Activated CD4-positive, alpha-beta T cell treated with anti-CD3 and anti-CD28 coated beads, Interleukin-10, Interleukin-2, amounts not matched to agents 100 ng/mL and 50 ng/mL, durations not matched to agents 16 hours and 8 hours (primary cell): ENCODE measurements at regions not wholly inside any gene's neighbourhood (a gene's known extent, or its start where the extent isn't known, plus 50 kb on each side); places are given as distances from the start of the nearest gene placed in this dataset.
"Not testable (repeated sequence)": the region's sequence is repeated elsewhere in the genome, so short reads cannot be mapped to it uniquely, and the experiment has no call there.

Experiments used
- DNase-seq: peaks from one replicate; pipeline ENCODE4 v3.0.0-alpha.2; 2020

- DNase-seq = no peak
These were observed 680.5 kb upstream of the NOVA1 start for GRCh38 chr14:27278341-27278740.

GRCh38 chr14:27305441-27305945 is 707.7 kb upstream of the NOVA1 start:
- no peak for DNase-seq

GRCh38 chr14:27312730-27313129 is 714.9 kb upstream of the NOVA1 start:
- DNase-seq = not testable (repeated sequence)

GRCh38 chr14:27314231-27314630 is 716.4 kb upstream of the NOVA1 start:
- DNase-seq = no peak

GRCh38 chr14:27315477-27315876 is 717.6 kb upstream of the NOVA1 start:
- no peak for DNase-seq

GRCh38 chr14:27315947-27316346 is 718.1 kb upstream of the NOVA1 start:
- DNase-seq = no peak

GRCh38 chr14:27318774-27319420 is 721.1 kb upstream of the NOVA1 start:
- DNase-seq = no peak

- DNase-seq = no peak
These were observed 722.4 kb upstream of the NOVA1 start for GRCh38 chr14:27320261-27320660.

- DNase-seq = no peak
These were observed 729.3 kb upstream of the NOVA1 start for GRCh38 chr14:27327095-27327494.

GRCh38 chr14:27338012-27338411 is 740.2 kb upstream of the NOVA1 start:
- DNase-seq = no peak

GRCh38 chr14:27363036-27363435 is 765.2 kb upstream of the NOVA1 start:
- not testable (repeated sequence) for DNase-seq

GRCh38 chr14:27366596-27366995 is 768.8 kb upstream of the NOVA1 start:
- DNase-seq = no peak

GRCh38 chr14:27367345-27367744 is 769.5 kb upstream of the NOVA1 start:
- DNase-seq = no peak

- no peak for DNase-seq
These were observed 772.2 kb upstream of the NOVA1 start for GRCh38 chr14:27370074-27370473.

- no peak for DNase-seq
These were observed 772.9 kb upstream of the NOVA1 start for GRCh38 chr14:27370775-27371174.

- no peak for DNase-seq
These were observed 773.4 kb upstream of the NOVA1 start for GRCh38 chr14:27371209-27371608.

GRCh38 chr14:27371868-27372267 is 774.0 kb upstream of the NOVA1 start:
- no peak for DNase-seq

GRCh38 chr14:27372771-27373170 is 774.9 kb upstream of the NOVA1 start:
- DNase-seq = no peak

- no peak for DNase-seq
These were observed 786.3 kb upstream of the NOVA1 start for GRCh38 chr14:27384124-27384523.

GRCh38 chr14:27386391-27386790 is 788.6 kb upstream of the NOVA1 start:
- DNase-seq = no peak

- DNase-seq = no peak
These were observed 789.6 kb upstream of the NOVA1 start for GRCh38 chr14:27387463-27387862.

GRCh38 chr14:27389402-27389801 is 791.6 kb upstream of the NOVA1 start:
- DNase-seq = no peak

- DNase-seq = no peak
These were observed 792.3 kb upstream of the NOVA1 start for GRCh38 chr14:27390155-27390554.

GRCh38 chr14:27391331-27391730 is 793.5 kb upstream of the NOVA1 start:
- DNase-seq = no peak

- DNase-seq = no peak
These were observed 794.3 kb upstream of the NOVA1 start for GRCh38 chr14:27392153-27392552.
